ENCODE measurements at regions not wholly inside any gene's neighbourhood (a gene's known extent, or its start where the extent isn't known, plus 50 kb on each side); places are given as distances from the start of the nearest gene placed in this dataset.

GRCh38 chr12:107329569-107330324 is 236.4 kb upstream of the CRY1 start:
- ATAC-seq (ENCODE audit: low FRiP score) (no peak), DNase-seq (ENCODE audit: low spot score) (no peak)
- TF ChIP-seq, protein P1, sequence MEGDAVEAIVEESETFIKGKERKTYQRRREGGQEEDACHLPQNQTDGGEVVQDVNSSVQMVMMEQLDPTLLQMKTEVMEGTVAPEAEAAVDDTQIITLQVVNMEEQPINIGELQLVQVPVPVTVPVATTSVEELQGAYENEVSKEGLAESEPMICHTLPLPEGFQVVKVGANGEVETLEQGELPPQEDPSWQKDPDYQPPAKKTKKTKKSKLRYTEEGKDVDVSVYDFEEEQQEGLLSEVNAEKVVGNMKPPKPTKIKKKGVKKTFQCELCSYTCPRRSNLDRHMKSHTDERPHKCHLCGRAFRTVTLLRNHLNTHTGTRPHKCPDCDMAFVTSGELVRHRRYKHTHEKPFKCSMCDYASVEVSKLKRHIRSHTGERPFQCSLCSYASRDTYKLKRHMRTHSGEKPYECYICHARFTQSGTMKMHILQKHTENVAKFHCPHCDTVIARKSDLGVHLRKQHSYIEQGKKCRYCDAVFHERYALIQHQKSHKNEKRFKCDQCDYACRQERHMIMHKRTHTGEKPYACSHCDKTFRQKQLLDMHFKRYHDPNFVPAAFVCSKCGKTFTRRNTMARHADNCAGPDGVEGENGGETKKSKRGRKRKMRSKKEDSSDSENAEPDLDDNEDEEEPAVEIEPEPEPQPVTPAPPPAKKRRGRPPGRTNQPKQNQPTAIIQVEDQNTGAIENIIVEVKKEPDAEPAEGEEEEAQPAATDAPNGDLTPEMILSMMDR (IDR thresholded peaks at IDR 0.05), result no peak

DNA sequence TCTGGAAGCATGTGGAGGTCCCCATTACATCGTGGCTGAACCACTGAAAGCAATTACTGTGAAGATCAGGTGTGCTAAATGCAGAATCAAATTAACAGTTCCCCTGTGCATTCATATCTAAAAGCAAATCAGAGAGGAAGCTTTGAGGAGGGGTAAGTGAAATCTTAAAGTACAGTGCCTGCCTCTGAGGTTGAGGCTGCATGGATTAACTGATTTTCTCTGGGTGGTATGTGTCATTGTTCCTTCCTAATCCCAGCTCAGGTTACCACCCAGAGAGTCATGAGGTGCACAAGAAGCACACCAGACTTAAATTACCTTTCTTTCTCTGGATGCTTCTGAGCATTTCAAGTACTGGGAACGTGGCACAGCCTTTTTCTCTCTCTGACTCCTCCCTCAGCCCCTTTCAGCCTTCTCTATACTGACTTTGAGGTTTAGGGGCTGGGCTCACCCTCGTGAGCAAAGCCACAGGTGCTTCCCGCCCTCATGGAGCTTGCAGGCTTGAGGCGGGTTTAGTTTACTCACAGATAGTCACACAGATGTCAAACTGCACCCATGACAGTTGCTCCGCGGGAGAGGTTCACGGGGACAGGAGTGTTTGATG is 237.6 kb upstream of the CRY1 start:
- TF ChIP-seq, protein P1 (IDR thresholded peaks at IDR 0.05), result no peak
- DNase-seq (ENCODE audit: low spot score) (no peak), ATAC-seq (ENCODE audit: low FRiP score) (no peak)

DNA sequence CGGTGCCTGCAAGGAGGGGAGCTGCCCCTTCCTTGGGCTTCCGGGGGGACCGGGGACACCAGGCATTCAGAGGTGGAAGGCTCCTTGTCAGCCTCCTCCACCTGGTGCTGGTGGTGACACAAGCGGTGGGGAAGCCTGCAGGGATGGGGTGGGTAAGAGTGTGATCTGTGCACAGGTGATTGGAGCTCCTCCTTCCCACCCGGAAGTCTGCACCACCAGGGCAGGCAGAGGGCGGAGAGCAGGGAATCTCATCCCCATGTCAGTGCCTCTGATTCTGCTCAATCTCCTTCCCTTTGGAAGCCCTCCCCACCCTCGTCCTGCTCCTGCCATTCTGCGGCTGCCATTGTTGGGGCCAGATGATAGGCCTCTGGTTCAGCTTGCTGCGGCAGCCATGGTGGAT is 238.1 kb upstream of the CRY1 start:
- no peak for DNase-seq (ENCODE audit: low spot score)
- ATAC-seq (ENCODE audit: low FRiP score), result no peak
- TF ChIP-seq, protein P1 (IDR thresholded peaks at IDR 0.05), result no peak

DNA sequence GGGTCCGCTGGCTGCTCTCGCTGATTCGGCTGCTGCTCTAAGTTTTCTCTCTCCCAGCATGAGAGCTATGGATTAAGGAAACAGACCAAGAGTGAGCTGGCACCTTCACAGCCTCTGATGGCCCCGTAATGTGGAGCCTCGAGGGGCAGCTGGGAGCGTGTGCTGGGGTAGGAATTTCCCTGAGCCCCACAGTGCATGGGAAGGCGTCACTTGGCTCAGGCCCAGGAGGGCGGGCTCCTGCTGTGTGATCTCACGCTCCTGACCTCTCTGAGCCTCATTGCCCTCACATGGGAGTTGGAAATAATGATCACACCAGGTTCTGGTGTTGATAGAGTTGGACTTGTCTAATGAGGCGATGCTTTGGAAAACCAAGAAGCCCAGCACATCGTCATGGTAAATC is 238.6 kb upstream of the CRY1 start:
- no peak for DNase-seq (ENCODE audit: low spot score)
- TF ChIP-seq, protein P1 (IDR thresholded peaks at IDR 0.05), result no peak
- ATAC-seq (ENCODE audit: low FRiP score), result no peak

GRCh38 chr12:107332743-107333142 is 239.4 kb upstream of the CRY1 start:
- DNase-seq (ENCODE audit: low spot score) (no peak), ATAC-seq (ENCODE audit: low FRiP score) (no peak)
- TF ChIP-seq, protein P1 (IDR thresholded peaks at IDR 0.05), result no peak

GRCh38 chr12:107335802-107336570 is 242.6 kb upstream of the CRY1 start:
- DNase-seq (ENCODE audit: low spot score) (no peak), ATAC-seq (ENCODE audit: low FRiP score) (no peak)
- TF ChIP-seq, protein P1 (IDR thresholded peaks at IDR 0.05), result no peak

Data from omental fat pad (tissue), 3 donors.